ENCODE measurements at regions not wholly inside any gene's neighbourhood (a gene's known extent, or its start where the extent isn't known, plus 50 kb on each side); places are given as distances from the start of the nearest gene placed in this dataset.

GRCh38 chr11:71075871-71076420 lies 176.4 kb downstream of the SHANK2 start:
- Histone ChIP-seq H3K79me2 (ENCODE audit: low read length) (no peaks in the 10 kb centered on the region), H4K20me1 (ENCODE audit: low read length) (no peaks in the 10 kb centered on the region), H3K27ac (ENCODE audit: low read length) (no peak overlapping the region), H3K36me3 (ENCODE audit: low read depth, low read length) (0 out of 2 replicates have a peak, but pooled peaks cover 4% of the 10 kb centered on the region), H2AFZ (ENCODE audit: low read length) (no peak overlapping the region), H3K9me3 (ENCODE audit: low read length) (no peaks in the 10 kb centered on the region), H3K4me3 (ENCODE audit: low read length) (no peak overlapping the region), H3F3A (ENCODE audit: low read length, unreplicated experiment) (no peaks in the 10 kb centered on the region), H3K27me3 (ENCODE audit: low read length) (no peaks in the 10 kb centered on the region), H3K9me2 (replicated peaks; ENCODE audit: low read length) (no peaks in the 10 kb centered on the region), H3K4me2 (ENCODE audit: low read length) (no peak overlapping the region), H3K4me1 (ENCODE audit: insufficient read depth, low read length) (peaks cover 6% of the 10 kb centered on the region; the same call in 1 of the 2 replicates), H3K9ac (ENCODE audit: low read length) (no peak overlapping the region)
- ChIA-PET CTCF (no interaction called here), POLR2A (ENCODE audit: unreplicated experiment) (no interaction called here)
- TF ChIP-seq EZH2 (IDR thresholded peaks at IDR 0.05; ENCODE audit: low read length, unreplicated experiment) (no peak), CTCF (conservative IDR thresholded peaks at IDR 0.05; ENCODE audit: low read depth, low read length) (no peak), EZH2phosphoT487 (IDR thresholded peaks at IDR 0.05; ENCODE audit: borderline replicate concordance, low read length) (no peak)
- ATAC-seq (no peak), DNase-seq (peak; percentile 15)
- intact Hi-C loops (cut with micrococcal nuclease): no loop called here
- BruUV-seq (replicated peaks): no TSS peak

- intact Hi-C loops (cut with micrococcal nuclease): no loop called here
- no peaks in the 10 kb centered on the region for H3K27me3 ChIP-seq (ENCODE audit: low read length)
- CTCF ChIA-PET: interaction anchor here (0.7 kb wide), 1 partner anchor 253 kb away, joined by 6 read pairs; no protein-coding TSS in a partner anchor
Observed at GRCh38 chr11:71075116-71075720, 177.2 kb downstream of the SHANK2 start.

More at GRCh38 chr11:71075116-71075720, 177.2 kb downstream of the SHANK2 start:
- Histone ChIP-seq H2AFZ (ENCODE audit: low read length) (no peak overlapping the region), H3F3A (ENCODE audit: low read length, unreplicated experiment) (no peaks in the 10 kb centered on the region), H3K36me3 (ENCODE audit: low read depth, low read length) (0 out of 2 replicates have a peak, but pooled peaks cover 4% of the 10 kb centered on the region), H3K27ac (ENCODE audit: low read length) (no peak overlapping the region), H3K9me2 (replicated peaks; ENCODE audit: low read length) (no peaks in the 10 kb centered on the region), H3K4me1 (ENCODE audit: insufficient read depth, low read length) (peaks cover 6% of the 10 kb centered on the region; the same call in 1 of the 2 replicates), H3K4me2 (ENCODE audit: low read length) (no peak overlapping the region), H3K4me3 (ENCODE audit: low read length) (no peak overlapping the region), H3K9ac (ENCODE audit: low read length) (no peak overlapping the region), H3K79me2 (ENCODE audit: low read length) (no peaks in the 10 kb centered on the region), H4K20me1 (ENCODE audit: low read length) (no peaks in the 10 kb centered on the region), H3K9me3 (ENCODE audit: low read length) (no peaks in the 10 kb centered on the region)
- DNase-seq (no peak), ATAC-seq (no peak)
- TF ChIP-seq EZH2 (IDR thresholded peaks at IDR 0.05; ENCODE audit: low read length, unreplicated experiment): no peak
- no peak for TF ChIP-seq CTCF (conservative IDR thresholded peaks at IDR 0.05; ENCODE audit: low read depth, low read length)
- no peak for TF ChIP-seq EZH2phosphoT487 (IDR thresholded peaks at IDR 0.05; ENCODE audit: borderline replicate concordance, low read length)
- POLR2A ChIA-PET (ENCODE audit: unreplicated experiment): interaction anchor here (0.6 kb wide), 1 partner anchor 248 kb away, joined by 12 read pairs; no protein-coding TSS in a partner anchor
- no TSS peak for BruUV-seq (replicated peaks)
